ENCODE measurements at regions not wholly inside any gene's neighbourhood (a gene's known extent, or its start where the extent isn't known, plus 50 kb on each side); places are given as distances from the start of the nearest gene placed in this dataset.

DNA sequence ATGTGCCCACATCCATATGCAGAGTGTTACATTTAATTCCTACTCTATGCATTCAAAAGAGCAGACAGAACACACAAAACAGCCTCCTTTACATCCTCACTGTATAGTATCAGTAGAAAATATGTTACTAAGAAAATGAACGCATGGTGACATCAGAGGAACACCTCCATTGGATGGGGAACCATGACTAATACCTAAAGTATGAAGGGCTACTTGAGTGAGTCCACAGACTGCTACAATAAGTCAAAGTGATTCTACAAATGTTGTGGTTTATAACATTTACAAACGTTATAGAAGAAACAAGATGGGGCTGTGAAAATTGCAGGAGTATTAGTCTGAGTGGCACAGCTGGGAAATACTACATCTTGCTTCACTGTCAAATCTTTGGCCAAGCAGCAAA lies 1830.9 kb upstream of the PIK3C3 start:
- no peak for TF ChIP-seq POLR2AphosphoS5 (IDR thresholded peaks at IDR 0.05; ENCODE audit: insufficient read depth, low read depth, low read length)
- TF ChIP-seq, protein P1, sequence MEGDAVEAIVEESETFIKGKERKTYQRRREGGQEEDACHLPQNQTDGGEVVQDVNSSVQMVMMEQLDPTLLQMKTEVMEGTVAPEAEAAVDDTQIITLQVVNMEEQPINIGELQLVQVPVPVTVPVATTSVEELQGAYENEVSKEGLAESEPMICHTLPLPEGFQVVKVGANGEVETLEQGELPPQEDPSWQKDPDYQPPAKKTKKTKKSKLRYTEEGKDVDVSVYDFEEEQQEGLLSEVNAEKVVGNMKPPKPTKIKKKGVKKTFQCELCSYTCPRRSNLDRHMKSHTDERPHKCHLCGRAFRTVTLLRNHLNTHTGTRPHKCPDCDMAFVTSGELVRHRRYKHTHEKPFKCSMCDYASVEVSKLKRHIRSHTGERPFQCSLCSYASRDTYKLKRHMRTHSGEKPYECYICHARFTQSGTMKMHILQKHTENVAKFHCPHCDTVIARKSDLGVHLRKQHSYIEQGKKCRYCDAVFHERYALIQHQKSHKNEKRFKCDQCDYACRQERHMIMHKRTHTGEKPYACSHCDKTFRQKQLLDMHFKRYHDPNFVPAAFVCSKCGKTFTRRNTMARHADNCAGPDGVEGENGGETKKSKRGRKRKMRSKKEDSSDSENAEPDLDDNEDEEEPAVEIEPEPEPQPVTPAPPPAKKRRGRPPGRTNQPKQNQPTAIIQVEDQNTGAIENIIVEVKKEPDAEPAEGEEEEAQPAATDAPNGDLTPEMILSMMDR (IDR thresholded peaks at IDR 0.05; ENCODE audit: extremely low read depth in 1 of 2, insufficient read depth in 1 of 2, low read depth in 1 of 2, low read length in 2 of 2), result no peak
- TF ChIP-seq POLR2A (IDR thresholded peaks at IDR 0.05; ENCODE audit: low read depth, low read length), result no peak
- no peak for TF ChIP-seq EZH2 (IDR thresholded peaks at IDR 0.05; ENCODE audit: borderline replicate concordance, low read depth, low read length, severe bottlenecking)
- TF ChIP-seq JUN (IDR thresholded peaks at IDR 0.05; ENCODE audit: borderline replicate concordance, insufficient read depth, insufficient read length, low read depth), result no peak
- no peak for TF ChIP-seq FOS (IDR thresholded peaks at IDR 0.05; ENCODE audit: borderline replicate concordance, insufficient read depth, low read length)
- no peak for TF ChIP-seq MYC (IDR thresholded peaks at IDR 0.05; ENCODE audit: low read depth, low read length)
- no peak for TF ChIP-seq MAX (IDR thresholded peaks at IDR 0.05; ENCODE audit: insufficient read depth, insufficient read length)

Measured in endothelial cell of umbilical vein (primary cell).